ENCODE measurements at regions not wholly inside any gene's neighbourhood (a gene's known extent, or its start where the extent isn't known, plus 50 kb on each side); places are given as distances from the start of the nearest gene placed in this dataset.
"Not testable (repeated sequence)": the region's sequence is repeated elsewhere in the genome, so short reads cannot be mapped to it uniquely, and the experiment has no call there.

GRCh38 chrX:92081250-92081649 lies 302.1 kb downstream of the PCDH11X start:
- intact Hi-C loops (cut with DNase I) = not testable (repeated sequence)

GRCh38 chrX:92090756-92091155 lies 311.6 kb downstream of the PCDH11X start:
- H3K36me3 ChIP-seq; H3K4me1 ChIP-seq; H3K27me3 ChIP-seq; H3K9me3 ChIP-seq; ATAC-seq; H3K27ac ChIP-seq; intact Hi-C loops (cut with DNase I); H3K4me3 ChIP-seq; DNase-seq: not testable (repeated sequence)
- 42 to 50% methylated on average over 2 of the region's 2 CpGs for WGBS, 2 donors

More at GRCh38 chrX:92081250-92081649, 302.1 kb downstream of the PCDH11X start:
- not testable (repeated sequence) for H3K9me3 ChIP-seq, H3K36me3 ChIP-seq, H3K4me3 ChIP-seq, ATAC-seq, DNase-seq, H3K4me1 ChIP-seq, H3K27me3 ChIP-seq, H3K27ac ChIP-seq
- WGBS, 2 donors = 22 to 43% methylated on average over 1 of the region's 1 CpG

GRCh38 chrX:92098136-92098535 lies 319.0 kb downstream of the PCDH11X start:
- H3K27ac ChIP-seq; intact Hi-C loops (cut with DNase I); ATAC-seq; H3K27me3 ChIP-seq; H3K9me3 ChIP-seq; DNase-seq; H3K36me3 ChIP-seq; H3K4me1 ChIP-seq; H3K4me3 ChIP-seq: not testable (repeated sequence)
- WGBS, 2 donors = 83% methylated on average over 2 of the region's 2 CpGs

GRCh38 chrX:92100095-92100494 lies 320.9 kb downstream of the PCDH11X start:
- 53 to 54% methylated on average over 6 to 7 of the region's 7 CpGs for WGBS, 2 donors
- intact Hi-C loops (cut with DNase I); H3K27me3 ChIP-seq; H3K36me3 ChIP-seq; DNase-seq; ATAC-seq; H3K4me3 ChIP-seq; H3K9me3 ChIP-seq; H3K4me1 ChIP-seq; H3K27ac ChIP-seq: not testable (repeated sequence)

- DNase-seq; H3K4me1 ChIP-seq; H3K9me3 ChIP-seq; H3K27ac ChIP-seq; H3K4me3 ChIP-seq; intact Hi-C loops (cut with DNase I); ATAC-seq; H3K27me3 ChIP-seq; H3K36me3 ChIP-seq: not testable (repeated sequence)
- WGBS, 2 donors = 37 to 47% methylated on average over 2 of the region's 3 CpGs
These were observed 326.5 kb downstream of the PCDH11X start for GRCh38 chrX:92105693-92106092.

GRCh38 chrX:92106671-92107070 lies 327.5 kb downstream of the PCDH11X start:
- H3K4me1 ChIP-seq; DNase-seq; H3K4me3 ChIP-seq; intact Hi-C loops (cut with DNase I); H3K36me3 ChIP-seq; H3K9me3 ChIP-seq; H3K27me3 ChIP-seq; ATAC-seq; H3K27ac ChIP-seq: not testable (repeated sequence)
- WGBS, 2 donors = 27 to 40% methylated on average over 1 of the region's 1 CpG

GRCh38 chrX:92110410-92110911 lies 331.3 kb downstream of the PCDH11X start:
- WGBS, 2 donors = 30 to 32% methylated on average over 2 of the region's 4 CpGs
- intact Hi-C loops (cut with DNase I); H3K4me1 ChIP-seq: not testable (repeated sequence)

GRCh38 chrX:92117701-92118100 lies 338.5 kb downstream of the PCDH11X start:
- WGBS, 2 donors = 63 to 71% methylated on average over 3 of the region's 3 CpGs
- H3K27me3 ChIP-seq; H3K4me1 ChIP-seq; intact Hi-C loops (cut with DNase I); H3K4me3 ChIP-seq; DNase-seq; H3K9me3 ChIP-seq; ATAC-seq; H3K27ac ChIP-seq; H3K36me3 ChIP-seq: not testable (repeated sequence)

More at GRCh38 chrX:92110410-92110911, 331.3 kb downstream of the PCDH11X start:
- H3K27ac ChIP-seq, H3K9me3 ChIP-seq, H3K4me3 ChIP-seq, H3K27me3 ChIP-seq, DNase-seq, ATAC-seq, H3K36me3 ChIP-seq: not testable (repeated sequence)

GRCh38 chrX:92163035-92163434 lies 383.9 kb downstream of the PCDH11X start:
- 75 to 93% methylated on average over 5 to 6 of the region's 8 CpGs for WGBS, 2 donors
- intact Hi-C loops (cut with DNase I); H3K27me3 ChIP-seq; H3K27ac ChIP-seq; H3K4me1 ChIP-seq; H3K4me3 ChIP-seq; ATAC-seq; H3K36me3 ChIP-seq; DNase-seq; H3K9me3 ChIP-seq: not testable (repeated sequence)

Data from heart right ventricle (tissue), 16 donors.